ENCODE measurements at regions not wholly inside any gene's neighbourhood (a gene's known extent, or its start where the extent isn't known, plus 50 kb on each side); places are given as distances from the start of the nearest gene placed in this dataset.
"Not testable (repeated sequence)": the region's sequence is repeated elsewhere in the genome, so short reads cannot be mapped to it uniquely, and the experiment has no call there.

GRCh38 chr4:123600987-123601904, 204.7 kb downstream of the SPRY1 start:
- no peak for DNase-seq (ENCODE audit: low read depth)

GRCh38 chr4:123602007-123602406, 205.4 kb downstream of the SPRY1 start:
- no peak for DNase-seq (ENCODE audit: low read depth)

GRCh38 chr4:123603165-123603564, 206.6 kb downstream of the SPRY1 start:
- DNase-seq (ENCODE audit: low read depth): no peak

GRCh38 chr4:123605797-123606196, 209.2 kb downstream of the SPRY1 start:
- DNase-seq (ENCODE audit: low read depth): not testable (repeated sequence)

GRCh38 chr4:123606336-123606735, 209.7 kb downstream of the SPRY1 start:
- DNase-seq (ENCODE audit: low read depth): no peak

GRCh38 chr4:123606946-123607542, 210.4 kb downstream of the SPRY1 start:
- no peak for DNase-seq (ENCODE audit: low read depth)

GRCh38 chr4:123609829-123610228, 213.2 kb downstream of the SPRY1 start:
- DNase-seq (ENCODE audit: low read depth): no peak

GRCh38 chr4:123613586-123614344, 217.2 kb downstream of the SPRY1 start:
- DNase-seq (ENCODE audit: low read depth): no peak

- DNase-seq (ENCODE audit: low read depth): no peak
These were observed 219.3 kb downstream of the SPRY1 start for GRCh38 chr4:123615901-123616300.

- DNase-seq (ENCODE audit: low read depth): peak; percentile 11
These were observed 220.4 kb downstream of the SPRY1 start for GRCh38 chr4:123616951-123617461.

GRCh38 chr4:123617791-123618190, 221.2 kb downstream of the SPRY1 start:
- DNase-seq (ENCODE audit: low read depth): no peak

GRCh38 chr4:123618606-123619005, 222.0 kb downstream of the SPRY1 start:
- no peak for DNase-seq (ENCODE audit: low read depth)

- no peak for DNase-seq (ENCODE audit: low read depth)
These were observed 222.7 kb downstream of the SPRY1 start for GRCh38 chr4:123619326-123619725.

GRCh38 chr4:123619895-123620294, 223.3 kb downstream of the SPRY1 start:
- DNase-seq (ENCODE audit: low read depth): no peak

GRCh38 chr4:123621072-123621705, 224.6 kb downstream of the SPRY1 start:
- DNase-seq (ENCODE audit: low read depth): no peak

- no peak for DNase-seq (ENCODE audit: low read depth)
These were observed 226.0 kb downstream of the SPRY1 start for GRCh38 chr4:123622572-123622971.

GRCh38 chr4:123623611-123624010, 227.0 kb downstream of the SPRY1 start:
- no peak for DNase-seq (ENCODE audit: low read depth)

GRCh38 chr4:123624959-123625358, 228.4 kb downstream of the SPRY1 start:
- DNase-seq (ENCODE audit: low read depth): no peak

GRCh38 chr4:123628288-123628687, 231.7 kb downstream of the SPRY1 start:
- DNase-seq (ENCODE audit: low read depth): no peak

GRCh38 chr4:123631786-123632692, 235.4 kb downstream of the SPRY1 start:
- no peak for DNase-seq (ENCODE audit: low read depth)

- DNase-seq (ENCODE audit: low read depth): no peak
These were observed 236.1 kb downstream of the SPRY1 start for GRCh38 chr4:123632693-123633030.

Measured in activated T-cell treated with anti-CD3 and anti-CD28 coated beads for 1 hour (primary cell).